ENCODE measurements at regions not wholly inside any gene's neighbourhood (a gene's known extent, or its start where the extent isn't known, plus 50 kb on each side); places are given as distances from the start of the nearest gene placed in this dataset.

- no peak for TF ChIP-seq ISL1 (CRISPR knock-in tag; IDR thresholded peaks at IDR 0.05)
- TF ChIP-seq CSDC2 (CRISPR knock-in tag; IDR thresholded peaks at IDR 0.05), result no peak
- TF ChIP-seq ZFP3 (CRISPR knock-in tag; IDR thresholded peaks at IDR 0.05), result no peak
- TF ChIP-seq PATZ1 (CRISPR knock-in tag; IDR thresholded peaks at IDR 0.05; ENCODE audit: borderline replicate concordance), result no peak
- TF ChIP-seq CREB5 (CRISPR knock-in tag; IDR thresholded peaks at IDR 0.05; ENCODE audit: low read depth), result no peak
- no peak for TF ChIP-seq BACH2 (CRISPR knock-in tag; IDR thresholded peaks at IDR 0.05; ENCODE audit: borderline replicate concordance)
- ATAC-seq, result no peak
Observed at GRCh38 chr3:68428495-68428894, 503.9 kb downstream of the TAFA4 start.

- no peak for ATAC-seq
Observed at GRCh38 chr3:68424796-68425460, 507.4 kb downstream of the TAFA4 start.

GRCh38 chr3:68408626-68409025, 523.7 kb downstream of the TAFA4 start:
- ATAC-seq, result no peak
- TF ChIP-seq ARNTL (CRISPR knock-in tag; IDR thresholded peaks at IDR 0.05; ENCODE audit: borderline replicate concordance, low read depth) (no peak), PPARA (CRISPR knock-in tag; IDR thresholded peaks at IDR 0.05; ENCODE audit: borderline replicate concordance) (no peak), OSR1 (CRISPR knock-in tag; IDR thresholded peaks at IDR 0.05) (no peak), RARB (CRISPR knock-in tag; IDR thresholded peaks at IDR 0.05) (no peak), PATZ1 (CRISPR knock-in tag; IDR thresholded peaks at IDR 0.05; ENCODE audit: borderline replicate concordance) (no peak), ZC3H10 (CRISPR knock-in tag; IDR thresholded peaks at IDR 0.05) (no peak), TOX (CRISPR knock-in tag; IDR thresholded peaks at IDR 0.05; ENCODE audit: borderline replicate concordance) (no peak), ZFP3 (CRISPR knock-in tag; IDR thresholded peaks at IDR 0.05) (no peak), ESRRG (CRISPR knock-in tag; IDR thresholded peaks at IDR 0.05) (no peak), BACH2 (CRISPR knock-in tag; IDR thresholded peaks at IDR 0.05; ENCODE audit: borderline replicate concordance) (no peak), POU6F1 (CRISPR knock-in tag; IDR thresholded peaks at IDR 0.05; ENCODE audit: borderline replicate concordance, low read depth) (no peak), GLIS3 (CRISPR knock-in tag; IDR thresholded peaks at IDR 0.05) (no peak), ZNF70 (CRISPR knock-in tag; IDR thresholded peaks at IDR 0.05) (no peak)

More at GRCh38 chr3:68424796-68425460, 507.4 kb downstream of the TAFA4 start:
- no peak for TF ChIP-seq CSDC2 (CRISPR knock-in tag; IDR thresholded peaks at IDR 0.05)
- no peak for TF ChIP-seq ZFP3 (CRISPR knock-in tag; IDR thresholded peaks at IDR 0.05)
- no peak for TF ChIP-seq ISL1 (CRISPR knock-in tag; IDR thresholded peaks at IDR 0.05)
- no peak for TF ChIP-seq PPARA (CRISPR knock-in tag; IDR thresholded peaks at IDR 0.05; ENCODE audit: borderline replicate concordance)
- no peak for TF ChIP-seq ZNF70 (CRISPR knock-in tag; IDR thresholded peaks at IDR 0.05)
- no peak for TF ChIP-seq ESRRG (CRISPR knock-in tag; IDR thresholded peaks at IDR 0.05)
- TF ChIP-seq POU6F1 (CRISPR knock-in tag; IDR thresholded peaks at IDR 0.05; ENCODE audit: borderline replicate concordance, low read depth), result no peak
- TF ChIP-seq TSHZ2 (CRISPR knock-in tag; IDR thresholded peaks at IDR 0.05), result no peak
- no peak for TF ChIP-seq TOX (CRISPR knock-in tag; IDR thresholded peaks at IDR 0.05; ENCODE audit: borderline replicate concordance)
- no peak for TF ChIP-seq GLIS3 (CRISPR knock-in tag; IDR thresholded peaks at IDR 0.05)
- no peak for TF ChIP-seq ZNF565 (CRISPR knock-in tag; conservative IDR thresholded peaks at IDR 0.05; ENCODE audit: low read depth)
- TF ChIP-seq TCF4 (CRISPR knock-in tag; IDR thresholded peaks at IDR 0.05; ENCODE audit: borderline replicate concordance), result no peak
- no peak for TF ChIP-seq SNAI2 (CRISPR knock-in tag; IDR thresholded peaks at IDR 0.05)
- TF ChIP-seq RARB (CRISPR knock-in tag; IDR thresholded peaks at IDR 0.05), result no peak
- TF ChIP-seq ARNTL (CRISPR knock-in tag; IDR thresholded peaks at IDR 0.05; ENCODE audit: borderline replicate concordance, low read depth), result no peak

All from SK-N-SH treated with all-trans-retinoic acid at 6 μM for 48 hours (cell line).